IMR-90 (cell line): ENCODE measurements at regions not wholly inside any gene's neighbourhood (a gene's known extent, or its start where the extent isn't known, plus 50 kb on each side); places are given as distances from the start of the nearest gene placed in this dataset.

Experiments
- ATAC-seq: fragments of 200-7000 bp; cut with Tn5 transposase; 2 replicates; pipeline ENCODE4 v1.9.1; 2020; ENCODE audit warnings: low read depth, mild to moderate bottlenecking, moderate library complexity
- BruUV-seq: library from RNA; stranded (reverse); fragments of 400-500 nt; replicated peaks from 2 replicates; lab custom pipeline; 2021; lab: Mats Ljungman, UMichigan
- CTCF ChIA-PET: fragments of 300-600 bp; formaldehyde crosslinking; extraction: SDS; loops from one replicate; lab custom pipeline; 2021; ENCODE audit warnings: antibody characterized with exemption; lab: Yijun Ruan, JAX
- POLR2A ChIA-PET: fragments of 300-600 bp; sonication (Branson Sonifier 250); formaldehyde crosslinking; loops from one replicate; lab custom pipeline; 2022; ENCODE audit warnings: antibody characterized with exemption; ENCODE audit not compliant: unreplicated experiment; lab: Charles Lee
- DNase-seq: peaks from one replicate; pipeline ENCODE4 v3.0.0; 2013
- H2AFZ ChIP-seq: replicated peaks from 2 replicates; pipeline ENCODE3; 2013; ENCODE audit warnings: low read length, mild to moderate bottlenecking; ENCODE audit not compliant: poor library complexity
- H2AK5ac ChIP-seq: 2 replicates; pipeline ENCODE4 v1.6.1; 2013; ENCODE audit warnings: low read depth, low read length, inconsistent platforms
- H2AK9ac ChIP-seq: replicated peaks from 2 replicates; pipeline ENCODE3; 2013; ENCODE audit warnings: mild to moderate bottlenecking, low read depth, low read length, moderate library complexity; ENCODE audit not compliant: poor library complexity
- H2BK120ac ChIP-seq: 2 replicates; pipeline ENCODE4 v1.6.1; 2013; ENCODE audit warnings: low read depth, low read length, inconsistent platforms
- H2BK15ac ChIP-seq: 3 replicates; pipeline ENCODE4 v1.6.1; 2013; ENCODE audit warnings: low read depth, low read length, inconsistent platforms
- H2BK20ac ChIP-seq: 2 replicates; pipeline ENCODE4 v1.6.1; 2013; ENCODE audit warnings: low read depth, mild to moderate bottlenecking, inconsistent platforms, low read length, moderate library complexity
- H2BK5ac ChIP-seq: 2 replicates; pipeline ENCODE4 v1.6.1; 2013; ENCODE audit warnings: mild to moderate bottlenecking, low read depth, low read length, inconsistent platforms; ENCODE audit not compliant: poor library complexity, severe bottlenecking
- H3K14ac ChIP-seq: replicated peaks from 2 replicates; pipeline ENCODE4 v1.6.1; 2013; ENCODE audit warnings: low read depth, low read length, inconsistent platforms
- H3K18ac ChIP-seq: 2 replicates; pipeline ENCODE4 v1.6.1; 2013; ENCODE audit warnings: low read depth, low read length, control low read depth
- H3K23ac ChIP-seq: 2 replicates; pipeline ENCODE4 v1.6.1; 2013; ENCODE audit warnings: low read depth, low read length, inconsistent platforms
- H3K27ac ChIP-seq: 2 replicates; pipeline ENCODE4 v1.5.1; 2013; ENCODE audit warnings: mild to moderate bottlenecking, control low read depth, low read length; ENCODE audit not compliant: insufficient read depth
- H3K27me3 ChIP-seq: 2 replicates; pipeline ENCODE4 v1.6.1; 2013; ENCODE audit warnings: low read length; ENCODE audit not compliant: control insufficient read depth, insufficient read depth
- H3K36me3 ChIP-seq: 2 replicates; pipeline ENCODE4 v1.6.1; 2013; ENCODE audit warnings: low read length, mixed read lengths; ENCODE audit not compliant: control insufficient read depth, insufficient read depth
- H3K4ac ChIP-seq: 2 replicates; pipeline ENCODE4 v1.6.1; 2013; ENCODE audit warnings: low read depth, low read length, inconsistent platforms
- H3K4me1 ChIP-seq: 2 replicates; pipeline ENCODE4 v1.6.1; 2013; ENCODE audit warnings: low read length, mixed read lengths; ENCODE audit not compliant: control insufficient read depth, insufficient read depth
- H3K4me2 ChIP-seq: 2 replicates; pipeline ENCODE4 v1.6.1; 2013; ENCODE audit warnings: low read depth, mild to moderate bottlenecking, control low read depth, low read length, moderate library complexity
- H3K4me3 ChIP-seq: 2 replicates; pipeline ENCODE4 v1.5.1; 2013; ENCODE audit warnings: low read depth, mild to moderate bottlenecking, control low read depth, low read length, moderate library complexity; ENCODE audit not compliant: insufficient read depth
- H3K56ac ChIP-seq: 2 replicates; pipeline ENCODE4 v1.6.1; 2013; ENCODE audit warnings: low read length, inconsistent platforms; ENCODE audit not compliant: insufficient read depth; ENCODE audit errors: extremely low read depth
- H3K79me1 ChIP-seq, 2 experiments: 2 replicates each; pipeline ENCODE4 v1.6.1; 2013; ENCODE audit warnings: low read length in 2 of 2, inconsistent platforms in 1 of 2, low read depth in 1 of 2
- H3K9ac ChIP-seq: 2 replicates; pipeline ENCODE4 v1.6.1; 2013; ENCODE audit warnings: low read depth, low read length, control low read depth
- H3K9me1 ChIP-seq: 2 replicates; pipeline ENCODE4 v1.6.1; 2013; ENCODE audit warnings: low read length, inconsistent platforms; ENCODE audit not compliant: insufficient read depth
- H3K9me3 ChIP-seq: 2 replicates; pipeline ENCODE4 v1.6.1; 2013; ENCODE audit warnings: low read length; ENCODE audit not compliant: control insufficient read depth, insufficient read depth
- H4K20me1 ChIP-seq: 2 replicates; pipeline ENCODE4 v1.6.1; 2013; ENCODE audit warnings: low read length, inconsistent platforms; ENCODE audit not compliant: insufficient read depth
- H4K5ac ChIP-seq: 2 replicates; pipeline ENCODE4 v1.6.1; 2013; ENCODE audit warnings: mild to moderate bottlenecking, low read depth, low read length, control low read depth
- H4K8ac ChIP-seq, 2 experiments: 2 replicates each; pipeline ENCODE4 v1.6.1; 2013; ENCODE audit warnings: low read depth in 2 of 2, low read length in 2 of 2, control low read depth in 1 of 2, inconsistent platforms in 1 of 2
- H4K91ac ChIP-seq: 2 replicates; pipeline ENCODE4 v1.6.1; 2013; ENCODE audit warnings: low read depth, low read length, inconsistent platforms; ENCODE audit not compliant: insufficient read depth
- CHD1 ChIP-seq: IDR thresholded peaks from 2 replicates; pipeline ENCODE4 v1.6.1; 2012; ENCODE audit warnings: low read depth, low read length, improper control_type of control experiment
- FOS ChIP-seq: fragments of 150-350 bp; IDR thresholded peaks from 2 replicates; pipeline ENCODE4 v1.6.1; 2016; ENCODE audit warnings: low read depth, low read length
- MAZ ChIP-seq: IDR thresholded peaks from 2 replicates; pipeline ENCODE4 v1.6.1; 2012; ENCODE audit warnings: low read depth, mild to moderate bottlenecking, low read length, improper control_type of control experiment, moderate library complexity, borderline replicate concordance
- NFE2L2 ChIP-seq: fragments of 150-350 bp; IDR thresholded peaks from 2 replicates; pipeline ENCODE4 v1.6.1; 2016; ENCODE audit warnings: low read depth, mild to moderate bottlenecking, low read length
- POLR2A ChIP-seq: IDR thresholded peaks from 2 replicates; pipeline ENCODE4 v1.6.1; 2012; ENCODE audit warnings: mild to moderate bottlenecking, low read depth, low read length
- RAD21 ChIP-seq: IDR thresholded peaks from 2 replicates; pipeline ENCODE4 v1.6.1; 2012; ENCODE audit warnings: low read length, improper control_type of control experiment
- RCOR1 ChIP-seq: IDR thresholded peaks from 2 replicates; pipeline ENCODE4 v1.6.1; 2012; ENCODE audit warnings: mild to moderate bottlenecking, low read length, improper control_type of control experiment; ENCODE audit not compliant: insufficient replicate concordance
- SMC3 ChIP-seq: fragments of 150-350 bp; IDR thresholded peaks from 2 replicates; pipeline ENCODE4 v1.6.1; 2016; ENCODE audit warnings: low read depth, mild to moderate bottlenecking, antibody characterized with exemption, low read length, moderate library complexity
- WGBS, 2 experiments: methylation state at CpG; one replicate each; pipeline versions ENCODE4 v1.1.5 to v1.1.7; 2013; ENCODE audit warnings: missing lambda C conversion rate in 2 of 2; ENCODE audit not compliant: insufficient read length in 1 of 2; ENCODE audit errors: extremely low coverage in 2 of 2; 5-methylcytosine and 5-hydroxymethylcytosine counted together
- dilution Hi-C: fragments of 300-500 bp; cut with HindIII; formaldehyde crosslinking; loops from one replicate; pipeline ENCODE4 v1.14.3; 2018; ENCODE audit warnings: low sequenced_read_pairs; ENCODE audit not compliant: unreplicated experiment
- in situ Hi-C: fragments of 300-500 bp; cut with MboI; formaldehyde crosslinking; loops from 3 replicates; pipeline ENCODE4 v1.14.3; 2019; ENCODE audit warnings: low sequenced_read_pairs, inconsistent platforms, mixed read lengths
- intact Hi-C: fragments of 100-400 bp; cut with micrococcal nuclease; formaldehyde crosslinking; loops from 2 replicates; pipeline ENCODE4 v1.10.0; 2022
- TF ChIP-seq, protein P1 (sequence below): conservative IDR thresholded peaks from 2 replicates; pipeline ENCODE4 v1.5.1; 2012; ENCODE audit warnings: mild to moderate bottlenecking, low read depth, low read length, improper control_type of control experiment
- TF ChIP-seq, protein P2 (sequence below): fragments of 150-350 bp; IDR thresholded peaks from 2 replicates; pipeline ENCODE4 v1.6.1; 2016; ENCODE audit warnings: low read depth, mild to moderate bottlenecking, low read length, moderate library complexity, borderline replicate concordance

DNA sequence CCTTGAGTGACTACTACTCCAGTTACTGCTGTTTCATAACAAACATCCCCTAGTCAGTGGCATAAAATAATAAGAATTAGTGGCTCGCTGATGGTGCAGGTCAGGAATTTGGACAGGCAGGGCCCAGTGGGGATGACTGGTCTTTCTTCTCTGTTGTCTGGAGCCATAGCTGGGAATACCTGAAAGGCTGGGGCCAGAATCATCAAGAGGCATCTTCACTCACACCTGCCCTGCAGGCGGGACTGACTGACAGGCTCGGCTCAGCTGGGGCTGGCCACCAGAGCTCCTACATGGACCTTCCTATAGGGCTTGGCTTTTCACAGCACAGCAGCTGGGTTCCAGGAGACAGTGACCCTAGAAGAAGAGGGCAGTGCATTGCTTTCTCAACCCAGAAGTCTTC is 148.8 kb upstream of the ATP10A start:
- no peak overlapping the region for H2AK5ac ChIP-seq
- no peak overlapping the region for H3K23ac ChIP-seq
- H4K5ac ChIP-seq, result no peak overlapping the region
- no peaks in the 10 kb centered on the region for H3K79me1 ChIP-seq
- H3K56ac ChIP-seq, result no peak overlapping the region
- H2AK9ac ChIP-seq, result no peak overlapping the region
- H2BK5ac ChIP-seq, result no peak overlapping the region
- H3K27ac ChIP-seq, result no peak overlapping the region
- no peaks in the 10 kb centered on the region for H3K27me3 ChIP-seq
- H3K14ac ChIP-seq, result no peak overlapping the region
- no peak overlapping the region for H2BK15ac ChIP-seq
- no peaks in the 10 kb centered on the region for H3K4me1 ChIP-seq
- ChIA-PET CTCF (no interaction called here), POLR2A (no interaction called here)
- in situ Hi-C loops (no loop called here), intact Hi-C loops (no loop called here), dilution Hi-C loops (no loop called here)
- DNase-seq (no peak), ATAC-seq (no peak)
- H3K36me3 ChIP-seq, result no peaks in the 10 kb centered on the region
- H3K9me1 ChIP-seq, result no peaks in the 10 kb centered on the region
- H2BK120ac ChIP-seq, result no peak overlapping the region
- 100% methylated on average over 1 of the region's 3 CpGs; no CpG with 5 or more reads in 1 of the 2 experiments for WGBS, 2 experiments
- no peaks in the 10 kb centered on the region for H3K9me3 ChIP-seq
- H4K20me1 ChIP-seq, result no peaks in the 10 kb centered on the region
- H4K91ac ChIP-seq, result no peak overlapping the region
- TF ChIP-seq MAZ, result no peak
- TF ChIP-seq NFE2L2, result no peak
- no peak for TF ChIP-seq SMC3
- TF ChIP-seq, protein P1, sequence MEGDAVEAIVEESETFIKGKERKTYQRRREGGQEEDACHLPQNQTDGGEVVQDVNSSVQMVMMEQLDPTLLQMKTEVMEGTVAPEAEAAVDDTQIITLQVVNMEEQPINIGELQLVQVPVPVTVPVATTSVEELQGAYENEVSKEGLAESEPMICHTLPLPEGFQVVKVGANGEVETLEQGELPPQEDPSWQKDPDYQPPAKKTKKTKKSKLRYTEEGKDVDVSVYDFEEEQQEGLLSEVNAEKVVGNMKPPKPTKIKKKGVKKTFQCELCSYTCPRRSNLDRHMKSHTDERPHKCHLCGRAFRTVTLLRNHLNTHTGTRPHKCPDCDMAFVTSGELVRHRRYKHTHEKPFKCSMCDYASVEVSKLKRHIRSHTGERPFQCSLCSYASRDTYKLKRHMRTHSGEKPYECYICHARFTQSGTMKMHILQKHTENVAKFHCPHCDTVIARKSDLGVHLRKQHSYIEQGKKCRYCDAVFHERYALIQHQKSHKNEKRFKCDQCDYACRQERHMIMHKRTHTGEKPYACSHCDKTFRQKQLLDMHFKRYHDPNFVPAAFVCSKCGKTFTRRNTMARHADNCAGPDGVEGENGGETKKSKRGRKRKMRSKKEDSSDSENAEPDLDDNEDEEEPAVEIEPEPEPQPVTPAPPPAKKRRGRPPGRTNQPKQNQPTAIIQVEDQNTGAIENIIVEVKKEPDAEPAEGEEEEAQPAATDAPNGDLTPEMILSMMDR, result no peak
- TF ChIP-seq FOS, result no peak
- no peak for TF ChIP-seq POLR2A
- TF ChIP-seq CHD1, result no peak
- TF ChIP-seq RCOR1, result no peak
- TF ChIP-seq, protein P2, sequence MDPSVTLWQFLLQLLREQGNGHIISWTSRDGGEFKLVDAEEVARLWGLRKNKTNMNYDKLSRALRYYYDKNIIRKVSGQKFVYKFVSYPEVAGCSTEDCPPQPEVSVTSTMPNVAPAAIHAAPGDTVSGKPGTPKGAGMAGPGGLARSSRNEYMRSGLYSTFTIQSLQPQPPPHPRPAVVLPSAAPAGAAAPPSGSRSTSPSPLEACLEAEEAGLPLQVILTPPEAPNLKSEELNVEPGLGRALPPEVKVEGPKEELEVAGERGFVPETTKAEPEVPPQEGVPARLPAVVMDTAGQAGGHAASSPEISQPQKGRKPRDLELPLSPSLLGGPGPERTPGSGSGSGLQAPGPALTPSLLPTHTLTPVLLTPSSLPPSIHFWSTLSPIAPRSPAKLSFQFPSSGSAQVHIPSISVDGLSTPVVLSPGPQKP, result no peak
- no peak for TF ChIP-seq RAD21
- H3K18ac ChIP-seq, result no peak overlapping the region
- no TSS peak for BruUV-seq
- no peak overlapping the region for H3K4me2 ChIP-seq
- no peak overlapping the region for H3K4ac ChIP-seq
- no peak overlapping the region for H2AFZ ChIP-seq
- no peak overlapping the region for H4K8ac ChIP-seq
- H3K9ac ChIP-seq, result no peak overlapping the region
- H2BK20ac ChIP-seq, result no peak overlapping the region
- H3K4me3 ChIP-seq, result no peak overlapping the region
